ENCODE measurements at regions not wholly inside any gene's neighbourhood (a gene's known extent, or its start where the extent isn't known, plus 50 kb on each side); places are given as distances from the start of the nearest gene placed in this dataset.
"Not testable (repeated sequence)": the region's sequence is repeated elsewhere in the genome, so short reads cannot be mapped to it uniquely, and the experiment has no call there.

GRCh38 chr15:77830051-77830468, 197.3 kb upstream of the LINGO1 start (continued):
- TF ChIP-seq KDM5A (IDR thresholded peaks at IDR 0.05; ENCODE audit: low read length) (no peak), GABPA (IDR thresholded peaks at IDR 0.05; ENCODE audit: borderline replicate concordance, insufficient read depth, low read length) (no peak), RNF2 (IDR thresholded peaks at IDR 0.05; ENCODE audit: borderline replicate concordance, low read depth, low read length, missing control alignments, poor library complexity, severe bottlenecking) (no peak), ZNF274 (IDR thresholded peaks at IDR 0.05; ENCODE audit: borderline replicate concordance, extremely low read depth, low read length) (no peak)

GRCh38 chr15:77829331-77829730, 196.6 kb upstream of the LINGO1 start:
- H2BK120ac ChIP-seq (replicated peaks; ENCODE audit: low read depth, low read length); H4K20me1 ChIP-seq (replicated peaks in 1 of 2; ENCODE audit: control insufficient read depth in 1 of 2, insufficient read depth in 2 of 2, low read length in 2 of 2); H3K9me3 ChIP-seq (ENCODE audit: insufficient read depth in 2 of 2, low read depth in 1 of 2, low read length in 1 of 2); H3K79me2 ChIP-seq (ENCODE audit: control insufficient read depth in 1 of 2, insufficient read depth in 2 of 2, low read length in 2 of 2); H3K23me2 ChIP-seq (ENCODE audit: low read depth, low read length); H3K18ac ChIP-seq (ENCODE audit: extremely low read depth, low read length); DNase-seq (ENCODE audit: low read depth in 1 of 2, low spot score in 2 of 2); H3K14ac ChIP-seq (ENCODE audit: insufficient read length); H3K56ac ChIP-seq (replicated peaks; ENCODE audit: insufficient read length, low read depth, low read length); H3K4me1 ChIP-seq (replicated peaks in 1 of 4; ENCODE audit: control insufficient read depth in 3 of 4, insufficient read depth in 4 of 4, low read length in 3 of 4); H2BK20ac ChIP-seq (ENCODE audit: low read length); H3K27me3 ChIP-seq (replicated peaks in 1 of 4; ENCODE audit: control insufficient read depth in 3 of 4, extremely low read depth in 1 of 4, insufficient read depth in 3 of 4, low read length in 3 of 4); H3K23ac ChIP-seq (ENCODE audit: insufficient read length); H4K91ac ChIP-seq (replicated peaks; ENCODE audit: insufficient read length, low read length); H2BK12ac ChIP-seq (ENCODE audit: low read depth, low read length); H2BK5ac ChIP-seq (ENCODE audit: low read depth, low read length); H2AK5ac ChIP-seq (ENCODE audit: low read depth, low read length); H3K4me3 ChIP-seq (ENCODE audit: extremely low read depth in 1 of 4, insufficient read depth in 2 of 4, low read depth in 3 of 4, low read length in 4 of 4); H2AFZ ChIP-seq (ENCODE audit: low read length); FAIRE-seq; H3K4me2 ChIP-seq (ENCODE audit: insufficient read depth in 1 of 2, low read depth in 2 of 2, low read length in 2 of 2); H3K27ac ChIP-seq (ENCODE audit: low read depth, low read length); H2BK15ac ChIP-seq (ENCODE audit: low read length); H3K36me3 ChIP-seq (ENCODE audit: control insufficient read depth in 2 of 4, insufficient read depth in 4 of 4, low read length in 3 of 4); H3K79me1 ChIP-seq (ENCODE audit: low read depth, low read length); H3K4ac ChIP-seq (replicated peaks; ENCODE audit: insufficient read length, low read depth, low read length); POLR2A ChIA-PET (ENCODE audit: partially characterized antibody); H4K8ac ChIP-seq (ENCODE audit: extremely low read depth, insufficient read depth, low read length); H3K9ac ChIP-seq (replicated peaks in 1 of 4; ENCODE audit: extremely low read depth in 1 of 4, low read depth in 3 of 4, low read length in 3 of 4); H4K5ac ChIP-seq (ENCODE audit: insufficient read length, low read depth, low read length): not testable (repeated sequence)
- 86% methylated on average over 6 of the region's 6 CpGs; no CpG with 5 or more reads in 1 of the 2 experiments for WGBS, 2 experiments (ENCODE audit: extremely low coverage in 1 of 2, insufficient coverage in 1 of 2, insufficient read length in 1 of 2, insufficient replicate concordance in 2 of 2, low coverage in 1 of 2, low lambda C conversion rate in 2 of 2, missing lambda C conversion rate in 1 of 2)
- CTCF ChIA-PET (ENCODE audit: partially characterized antibody): interaction anchor here (0.5 to 5.5 kb wide), 7 partner anchors 8 to 594 kb away, joined by 3 to 56 read pairs (median 4); no protein-coding TSS in a partner anchor

All from H1 (cell line).